CD14-positive monocyte (primary cell): ENCODE measurements at regions not wholly inside any gene's neighbourhood (a gene's known extent, or its start where the extent isn't known, plus 50 kb on each side); places are given as distances from the start of the nearest gene placed in this dataset.

Experiments
- DNase-seq, 3 donors: peaks; one replicate each; pipeline ENCODE4 v3.0.0-alpha.2; 2011 to 2022
- H2AFZ ChIP-seq: 2 replicates; pipeline ENCODE4 v1.6.0; 2012; ENCODE audit warnings: mild to moderate bottlenecking, low read depth, low read length, inconsistent platforms; ENCODE audit not compliant: insufficient read depth, poor library complexity, severe bottlenecking
- H3K27ac ChIP-seq, 2 donors: 1 replicate in 1 of 2; 2 replicates in 1 of 2; pipeline ENCODE4 v1.5.1; 2012 to 2013; ENCODE audit warnings: low read length in 2 of 2, control low read depth in 1 of 2, inconsistent platforms in 1 of 2, low read depth in 1 of 2, mild to moderate bottlenecking in 1 of 2
- H3K27me3 ChIP-seq, 2 donors: one replicate each; pipeline versions ENCODE4 v1.6.0 to v1.6.1; 2011 to 2013; ENCODE audit warnings: low read length in 2 of 2; ENCODE audit not compliant: control insufficient read depth in 2 of 2, insufficient read depth in 2 of 2
- H3K36me3 ChIP-seq, 2 donors: replicated peaks in 1 of 2; 1 replicate in 1 of 2; 2 replicates in 1 of 2; pipeline versions ENCODE4 v1.5.1 to v1.6.1; 2012 to 2013; ENCODE audit warnings: low read length in 2 of 2, control low read depth in 1 of 2, inconsistent platforms in 1 of 2, mild to moderate bottlenecking in 1 of 2; ENCODE audit not compliant: insufficient read depth in 2 of 2, control insufficient read depth in 1 of 2
- H3K4me1 ChIP-seq, 2 donors: 1 replicate in 1 of 2; 2 replicates in 1 of 2; pipeline versions ENCODE4 v1.5.1 to v1.6.1; 2012 to 2013; ENCODE audit warnings: low read length in 2 of 2, control low read depth in 1 of 2, inconsistent platforms in 1 of 2, mild to moderate bottlenecking in 1 of 2, moderate library complexity in 1 of 2; ENCODE audit not compliant: insufficient read depth in 2 of 2, control insufficient read depth in 1 of 2
- H3K4me2 ChIP-seq: replicated peaks from 2 replicates; pipeline ENCODE3; 2012; ENCODE audit warnings: low read length, moderate library complexity, mild to moderate bottlenecking; ENCODE audit not compliant: poor library complexity, severe bottlenecking; ENCODE audit errors: extremely low read depth
- H3K4me3 ChIP-seq, 3 experiments: fragments of 200-600 bp in 1 of 3; sonication (generic) in 1 of 3; replicated peaks in 1 of 3; 1 replicate in 2 of 3; 2 replicates in 1 of 3; pipeline ENCODE4 v1.5.1; 2011 to 2013; ENCODE audit warnings: low read length in 3 of 3, mild to moderate bottlenecking in 3 of 3, control low read depth in 2 of 3, low read depth in 2 of 3, inconsistent platforms in 1 of 3, moderate library complexity in 1 of 3
- H3K79me2 ChIP-seq: 2 replicates; pipeline ENCODE4 v1.6.0; 2012; ENCODE audit warnings: mild to moderate bottlenecking, control low read depth, inconsistent platforms, low read length, moderate library complexity; ENCODE audit not compliant: insufficient read depth
- H3K9ac ChIP-seq: 2 replicates; pipeline ENCODE4 v1.6.0; 2017; ENCODE audit warnings: low read length, mild to moderate bottlenecking; ENCODE audit not compliant: insufficient read depth, poor library complexity, severe bottlenecking
- H3K9me3 ChIP-seq, 2 donors: replicated peaks in 1 of 2; 1 replicate in 1 of 2; 2 replicates in 1 of 2; pipeline versions ENCODE4 v1.5.1 to v1.6.1; 2012 to 2013; ENCODE audit warnings: low read length in 2 of 2, control low read depth in 1 of 2; ENCODE audit not compliant: control insufficient read depth in 1 of 2, insufficient read depth in 1 of 2
- H4K20me1 ChIP-seq: 2 replicates; pipeline ENCODE4 v1.6.0; 2012; ENCODE audit warnings: mild to moderate bottlenecking, low read length, control low read depth, moderate library complexity; ENCODE audit not compliant: insufficient read depth
- H3K27ac Mint-ChIP-seq, 7 donors: one replicate each; pipeline ENCODE4 v1.8.0; 2020; ENCODE audit warnings: mild to moderate bottlenecking in 7 of 7, mixed read lengths in 7 of 7, moderate library complexity in 6 of 7, inconsistent platforms in 2 of 7
- H3K27me3 Mint-ChIP-seq, 3 donors: one replicate each; pipeline ENCODE4 v1.8.0; 2021 to 2022; ENCODE audit warnings: low read depth in 3 of 3, mild to moderate bottlenecking in 3 of 3, mixed read lengths in 3 of 3, moderate library complexity in 3 of 3, inconsistent platforms in 1 of 3
- H3K36me3 Mint-ChIP-seq, 2 donors: one replicate each; pipeline ENCODE4 v1.8.0; 2020; ENCODE audit warnings: mixed read lengths in 2 of 2, inconsistent platforms in 1 of 2, mild to moderate bottlenecking in 1 of 2
- H3K4me1 Mint-ChIP-seq: one replicate; pipeline ENCODE4 v1.8.0; 2020; ENCODE audit warnings: mild to moderate bottlenecking, mixed read lengths
- H3K4me3 Mint-ChIP-seq, 2 donors: one replicate each; pipeline ENCODE4 v1.8.0; 2020; ENCODE audit warnings: mild to moderate bottlenecking in 2 of 2, mixed read lengths in 2 of 2, moderate library complexity in 1 of 2
- H3K9me3 Mint-ChIP-seq, 7 donors: one replicate each; pipeline ENCODE4 v1.8.0; 2020 to 2022; ENCODE audit warnings: mixed read lengths in 7 of 7, mild to moderate bottlenecking in 6 of 7, moderate library complexity in 6 of 7, inconsistent platforms in 2 of 7
- WGBS: methylation state at CpG from one replicate; pipeline ENCODE4 v1.1.5; 2013; ENCODE audit warnings: missing lambda C conversion rate; ENCODE audit not compliant: insufficient coverage; 5-methylcytosine and 5-hydroxymethylcytosine counted together
- intact Hi-C, 2 donors: fragments of 100-400 bp; cut with micrococcal nuclease; formaldehyde crosslinking; loops; one replicate each; pipeline versions ENCODE4 v1.15.0 to v1.15.1; 2023
- TF ChIP-seq, protein P1 (sequence below): fragments of 200-600 bp; IDR thresholded peaks from one replicate; pipeline ENCODE4 v1.8.0; 2022; ENCODE audit warnings: antibody characterized with exemption, mild to moderate bottlenecking

DNA sequence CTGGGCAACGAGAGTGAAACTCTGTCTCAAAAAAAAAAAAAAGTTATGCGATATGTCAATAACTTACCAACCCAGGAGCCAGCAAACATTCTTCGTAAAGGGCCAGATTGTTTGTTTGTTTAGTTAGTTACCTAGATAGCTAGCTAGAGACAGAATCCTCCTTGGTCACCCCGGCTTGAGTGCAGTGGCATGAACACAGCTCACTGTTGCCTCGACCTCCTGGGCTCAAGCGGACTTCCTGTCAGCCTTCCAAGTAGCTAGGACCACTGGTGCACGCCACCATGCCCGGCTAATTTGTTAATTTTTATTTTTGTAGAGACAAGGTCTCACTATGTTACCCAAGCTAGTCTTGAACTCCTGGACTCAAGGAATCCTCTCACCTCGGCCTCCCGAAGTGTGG is 113.0 kb downstream of the LITAF start:
- Mint-ChIP-seq H3K27ac (no peak overlapping the region), H3K4me1 (no peaks in the 10 kb centered on the region), H3K36me3 (no peaks in the 10 kb centered on the region), H3K4me3 (no peak overlapping the region), H3K9me3 (peaks cover 0 to 5% (median 0%) of the 10 kb centered on the region in 7 donors), H3K27me3 (peaks cover 0 to 4% (median 0%) of the 10 kb centered on the region in 3 donors)
- intact Hi-C loops, result loop anchor here in 1 of 2 donors (2.0 kb wide), 1 partner anchor 21 kb away; no protein-coding TSS in a partner anchor
- DNase-seq, result no peak
- Histone ChIP-seq H3K4me2 (no peak overlapping the region), H3K9me3 (peaks cover 0 to 3% of the 10 kb centered on the region in 2 donors), H3K36me3 (no peaks in the 10 kb centered on the region), H3K4me1 (no peaks in the 10 kb centered on the region), H3K27ac (no peak overlapping the region), H3K9ac (no peak overlapping the region), H3K27me3 (no peaks in the 10 kb centered on the region), H3K79me2 (no peaks in the 10 kb centered on the region), H2AFZ (no peak overlapping the region), H3K4me3 (no peak overlapping the region), H4K20me1 (no peaks in the 10 kb centered on the region)
- TF ChIP-seq, protein P1, sequence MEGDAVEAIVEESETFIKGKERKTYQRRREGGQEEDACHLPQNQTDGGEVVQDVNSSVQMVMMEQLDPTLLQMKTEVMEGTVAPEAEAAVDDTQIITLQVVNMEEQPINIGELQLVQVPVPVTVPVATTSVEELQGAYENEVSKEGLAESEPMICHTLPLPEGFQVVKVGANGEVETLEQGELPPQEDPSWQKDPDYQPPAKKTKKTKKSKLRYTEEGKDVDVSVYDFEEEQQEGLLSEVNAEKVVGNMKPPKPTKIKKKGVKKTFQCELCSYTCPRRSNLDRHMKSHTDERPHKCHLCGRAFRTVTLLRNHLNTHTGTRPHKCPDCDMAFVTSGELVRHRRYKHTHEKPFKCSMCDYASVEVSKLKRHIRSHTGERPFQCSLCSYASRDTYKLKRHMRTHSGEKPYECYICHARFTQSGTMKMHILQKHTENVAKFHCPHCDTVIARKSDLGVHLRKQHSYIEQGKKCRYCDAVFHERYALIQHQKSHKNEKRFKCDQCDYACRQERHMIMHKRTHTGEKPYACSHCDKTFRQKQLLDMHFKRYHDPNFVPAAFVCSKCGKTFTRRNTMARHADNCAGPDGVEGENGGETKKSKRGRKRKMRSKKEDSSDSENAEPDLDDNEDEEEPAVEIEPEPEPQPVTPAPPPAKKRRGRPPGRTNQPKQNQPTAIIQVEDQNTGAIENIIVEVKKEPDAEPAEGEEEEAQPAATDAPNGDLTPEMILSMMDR, result no peak
- 85% methylated on average over 4 of the region's 10 CpGs for WGBS

DNA sequence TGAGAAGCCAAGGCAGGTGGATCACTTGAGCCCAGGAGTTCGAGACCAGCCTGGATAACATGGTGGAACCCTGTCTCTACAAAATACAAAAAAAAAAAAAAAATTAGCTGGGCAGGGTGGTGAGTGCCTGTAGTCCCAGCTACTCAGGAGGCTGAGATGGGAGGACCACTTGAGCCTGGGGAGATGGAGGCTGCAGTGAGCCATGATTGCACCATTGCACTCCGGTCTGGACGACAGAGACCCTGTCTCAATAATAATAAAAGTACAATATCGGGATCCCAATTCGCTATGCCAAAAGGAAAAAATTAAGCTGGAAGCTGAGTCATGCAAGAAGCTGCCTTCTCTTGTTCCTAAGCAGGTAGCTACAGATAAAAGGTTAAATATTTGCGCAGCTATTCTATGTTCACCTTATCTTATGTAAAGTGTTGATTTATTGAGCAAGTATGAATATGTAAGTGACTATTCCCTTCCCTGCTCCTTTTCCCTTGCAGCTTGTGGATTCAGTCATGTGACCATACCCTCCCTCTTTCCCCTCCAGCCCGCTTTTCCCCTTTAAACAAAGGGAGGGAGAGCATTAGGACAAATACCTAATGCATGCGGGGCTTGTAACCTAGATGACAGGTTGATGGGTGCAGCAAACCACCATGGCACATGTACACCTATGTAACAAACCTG is 112.0 kb downstream of the LITAF start:
- Histone ChIP-seq H4K20me1 (no peaks in the 10 kb centered on the region), H2AFZ (no peak overlapping the region), H3K79me2 (no peaks in the 10 kb centered on the region), H3K9me3 (peaks cover 0 to 3% of the 10 kb centered on the region in 2 donors), H3K4me2 (no peak overlapping the region), H3K4me3 (no peak overlapping the region), H3K27me3 (no peaks in the 10 kb centered on the region), H3K27ac (no peak overlapping the region), H3K9ac (no peak overlapping the region), H3K36me3 (no peaks in the 10 kb centered on the region), H3K4me1 (no peaks in the 10 kb centered on the region)
- no peaks in the 10 kb centered on the region for H3K36me3 Mint-ChIP-seq
- H3K9me3 Mint-ChIP-seq, result peaks cover 0 to 6% (median 3%) of the 10 kb centered on the region in 7 donors
- H3K27ac Mint-ChIP-seq, result peak overlapping the region in 1 of 7 donors; percentile 70
- no peak for DNase-seq
- H3K27me3 Mint-ChIP-seq, result peaks cover 0 to 4% (median 0%) of the 10 kb centered on the region in 3 donors
- H3K4me1 Mint-ChIP-seq, result no peaks in the 10 kb centered on the region
- no peak overlapping the region for H3K4me3 Mint-ChIP-seq
- WGBS, result 60% methylated on average over 2 of the region's 8 CpGs
- TF ChIP-seq, protein P1, result no peak
- intact Hi-C loops, result loop anchor here in 1 of 2 donors (2.0 kb wide), 1 partner anchor 20 kb away; no protein-coding TSS in a partner anchor
